ENCODE measurements at regions not wholly inside any gene's neighbourhood (a gene's known extent, or its start where the extent isn't known, plus 50 kb on each side); places are given as distances from the start of the nearest gene placed in this dataset.

GRCh38 chr13:104650431-104650830 lies 1584.2 kb upstream of the SLC10A2 start:
- no peaks in the 10 kb centered on the region for H3K36me3 ChIP-seq (ENCODE audit: insufficient read depth, low read length)
- H3K27ac ChIP-seq (ENCODE audit: low read depth, low read length, poor library complexity, severe bottlenecking) = no peak overlapping the region
- no peak overlapping the region for H2AFZ ChIP-seq (ENCODE audit: low read length)
- H3K79me2 ChIP-seq (ENCODE audit: insufficient read depth, low read length) = no peaks in the 10 kb centered on the region
- no peaks in the 10 kb centered on the region for H4K20me1 ChIP-seq (ENCODE audit: insufficient read depth, low read length)
- H3F3A ChIP-seq (ENCODE audit: insufficient read depth, low read length) = no peaks in the 10 kb centered on the region
- H3K9me2 ChIP-seq (ENCODE audit: low read depth, low read length) = no peaks in the 10 kb centered on the region
- no peak overlapping the region for H3K4me3 ChIP-seq (ENCODE audit: low read depth, low read length, poor library complexity, severe bottlenecking)
- H3K9me3 ChIP-seq (ENCODE audit: low read length) = no peaks in the 10 kb centered on the region
- H3K27me3 ChIP-seq (ENCODE audit: insufficient read depth, low read length) = no peaks in the 10 kb centered on the region
- H3K4me2 ChIP-seq (ENCODE audit: low read length) = no peak overlapping the region
- TF ChIP-seq EZH2 (IDR thresholded peaks at IDR 0.05; ENCODE audit: borderline replicate concordance, low read length) (no peak), CTCF (IDR thresholded peaks at IDR 0.05; ENCODE audit: low read length) (no peak)
- H3K4me1 ChIP-seq (ENCODE audit: insufficient read depth, low read length, severe bottlenecking) = no peaks in the 10 kb centered on the region
- no peak overlapping the region for H3K9ac ChIP-seq (ENCODE audit: low read length)

- no peak overlapping the region for H3K4me3 ChIP-seq (ENCODE audit: low read depth, low read length, poor library complexity, severe bottlenecking)
- H3K27me3 ChIP-seq (ENCODE audit: insufficient read depth, low read length) = no peaks in the 10 kb centered on the region
- H3K79me2 ChIP-seq (ENCODE audit: insufficient read depth, low read length) = no peaks in the 10 kb centered on the region
- no peaks in the 10 kb centered on the region for H3K4me1 ChIP-seq (ENCODE audit: insufficient read depth, low read length, severe bottlenecking)
- no peak overlapping the region for H2AFZ ChIP-seq (ENCODE audit: low read length)
- no peaks in the 10 kb centered on the region for H3K36me3 ChIP-seq (ENCODE audit: insufficient read depth, low read length)
- no peak for TF ChIP-seq CTCF (IDR thresholded peaks at IDR 0.05; ENCODE audit: low read length)
- no peak for TF ChIP-seq EZH2 (IDR thresholded peaks at IDR 0.05; ENCODE audit: borderline replicate concordance, low read length)
- no peaks in the 10 kb centered on the region for H3K9me3 ChIP-seq (ENCODE audit: low read length)
- H3K9ac ChIP-seq (ENCODE audit: low read length) = no peak overlapping the region
- no peaks in the 10 kb centered on the region for H4K20me1 ChIP-seq (ENCODE audit: insufficient read depth, low read length)
- no peak overlapping the region for H3K27ac ChIP-seq (ENCODE audit: low read depth, low read length, poor library complexity, severe bottlenecking)
- no peak overlapping the region for H3K4me2 ChIP-seq (ENCODE audit: low read length)
- H3F3A ChIP-seq (ENCODE audit: insufficient read depth, low read length) = no peaks in the 10 kb centered on the region
- no peaks in the 10 kb centered on the region for H3K9me2 ChIP-seq (ENCODE audit: low read depth, low read length)
Measured at GRCh38 chr13:104648291-104648690, 1582.1 kb upstream of the SLC10A2 start.

GRCh38 chr13:104645786-104646185 lies 1579.6 kb upstream of the SLC10A2 start:
- no peak overlapping the region for H3K9ac ChIP-seq (ENCODE audit: low read length)
- no peaks in the 10 kb centered on the region for H3K9me2 ChIP-seq (ENCODE audit: low read depth, low read length)
- H3K4me1 ChIP-seq (ENCODE audit: insufficient read depth, low read length, severe bottlenecking) = no peaks in the 10 kb centered on the region
- H3K79me2 ChIP-seq (ENCODE audit: insufficient read depth, low read length) = no peaks in the 10 kb centered on the region
- H3K9me3 ChIP-seq (ENCODE audit: low read length) = no peaks in the 10 kb centered on the region
- H4K20me1 ChIP-seq (ENCODE audit: insufficient read depth, low read length) = no peaks in the 10 kb centered on the region
- H3K4me2 ChIP-seq (ENCODE audit: low read length) = no peak overlapping the region
- H3F3A ChIP-seq (ENCODE audit: insufficient read depth, low read length) = no peaks in the 10 kb centered on the region
- no peak overlapping the region for H3K4me3 ChIP-seq (ENCODE audit: low read depth, low read length, poor library complexity, severe bottlenecking)
- H2AFZ ChIP-seq (ENCODE audit: low read length) = no peak overlapping the region
- H3K27ac ChIP-seq (ENCODE audit: low read depth, low read length, poor library complexity, severe bottlenecking) = no peak overlapping the region
- H3K36me3 ChIP-seq (ENCODE audit: insufficient read depth, low read length) = no peaks in the 10 kb centered on the region
- H3K27me3 ChIP-seq (ENCODE audit: insufficient read depth, low read length) = no peaks in the 10 kb centered on the region
- TF ChIP-seq EZH2 (IDR thresholded peaks at IDR 0.05; ENCODE audit: borderline replicate concordance, low read length) = no peak

- Histone ChIP-seq H3K4me2 (ENCODE audit: low read length) (no peak overlapping the region), H2AFZ (ENCODE audit: low read length) (no peak overlapping the region)
- TF ChIP-seq EZH2 (IDR thresholded peaks at IDR 0.05; ENCODE audit: borderline replicate concordance, low read length) (no peak), CTCF (IDR thresholded peaks at IDR 0.05; ENCODE audit: low read length) (no peak)
Measured at GRCh38 chr13:104641309-104641708, 1575.1 kb upstream of the SLC10A2 start.

More at GRCh38 chr13:104641309-104641708, 1575.1 kb upstream of the SLC10A2 start:
- Histone ChIP-seq H3F3A (ENCODE audit: insufficient read depth, low read length) (no peaks in the 10 kb centered on the region), H3K4me1 (ENCODE audit: insufficient read depth, low read length, severe bottlenecking) (no peaks in the 10 kb centered on the region), H3K27ac (ENCODE audit: low read depth, low read length, poor library complexity, severe bottlenecking) (no peak overlapping the region), H3K9me3 (ENCODE audit: low read length) (no peaks in the 10 kb centered on the region), H3K79me2 (ENCODE audit: insufficient read depth, low read length) (no peaks in the 10 kb centered on the region), H3K9me2 (ENCODE audit: low read depth, low read length) (no peaks in the 10 kb centered on the region), H3K9ac (ENCODE audit: low read length) (no peak overlapping the region), H3K36me3 (ENCODE audit: insufficient read depth, low read length) (no peaks in the 10 kb centered on the region), H3K4me3 (ENCODE audit: low read depth, low read length, poor library complexity, severe bottlenecking) (no peak overlapping the region), H3K27me3 (ENCODE audit: insufficient read depth, low read length) (no peaks in the 10 kb centered on the region), H4K20me1 (ENCODE audit: insufficient read depth, low read length) (no peaks in the 10 kb centered on the region)
